Cardiac muscle cell (in vitro differentiated cells and primary cell): ENCODE measurements at regions not wholly inside any gene's neighbourhood (a gene's known extent, or its start where the extent isn't known, plus 50 kb on each side); places are given as distances from the start of the nearest gene placed in this dataset.

Experiments
- DNase-seq, 2 donors: peaks; one replicate each; pipeline versions ENCODE4 v3.0.0 to v3.0.0-alpha.2; 2010 to 2017; ENCODE audit warnings: low read depth in 1 of 2, low spot score in 1 of 2
- H3K27ac ChIP-seq: fragments of 200-600 bp; sonication (generic); 2 replicates; pipeline ENCODE4 v1.5.1; 2016
- H3K27me3 ChIP-seq: fragments of 200-600 bp; sonication (generic); 2 replicates; pipeline ENCODE4 v1.6.0; 2016; ENCODE audit warnings: control low read depth
- H3K36me3 ChIP-seq: fragments of 200-600 bp; sonication (generic); 2 replicates; pipeline ENCODE4 v1.5.1; 2016; ENCODE audit warnings: control low read depth
- H3K4me1 ChIP-seq: fragments of 200-600 bp; sonication (generic); 2 replicates; pipeline ENCODE4 v1.8.1; 2017; ENCODE audit warnings: low read depth, mild to moderate bottlenecking, mixed run types
- H3K4me3 ChIP-seq: fragments of 200-600 bp; sonication (generic); 2 replicates; pipeline ENCODE4 v1.5.1; 2016; ENCODE audit warnings: mild to moderate bottlenecking
- H3K9me3 ChIP-seq: fragments of 200-600 bp; sonication (generic); 2 replicates; pipeline ENCODE4 v1.5.1; 2017; ENCODE audit warnings: low read depth, mild to moderate bottlenecking, control low read depth
- TF ChIP-seq, protein P1 (sequence below): IDR thresholded peaks from 2 replicates; pipeline ENCODE4 v1.5.1; 2012; ENCODE audit warnings: low read depth, mild to moderate bottlenecking, low read length

DNA sequence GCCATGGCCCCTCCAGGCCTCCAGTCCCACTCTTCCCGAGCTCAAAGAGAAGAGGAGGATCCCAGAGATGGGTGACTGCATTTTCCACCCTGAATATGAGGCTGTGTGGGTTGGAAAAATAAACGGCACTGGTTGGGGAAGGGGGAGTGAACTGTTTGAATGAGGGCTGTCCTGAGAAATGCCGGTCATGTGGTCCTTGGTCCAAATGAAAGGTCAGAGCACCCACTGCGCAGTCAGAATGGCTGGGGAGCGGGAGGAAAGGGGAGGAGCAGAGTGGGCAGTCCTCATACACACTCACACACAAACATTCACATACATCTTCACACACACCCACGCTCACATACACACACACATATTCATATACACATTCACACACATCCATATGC lies 83.1 kb downstream of the MRPL14 start:
- Histone ChIP-seq H3K27me3 (no peaks in the 10 kb centered on the region), H3K4me1 (peaks cover 25% of the 10 kb centered on the region), H3K4me3 (no peak overlapping the region), H3K9me3 (no peaks in the 10 kb centered on the region), H3K27ac (peak overlapping the region; percentile 70), H3K36me3 (no peaks in the 10 kb centered on the region)
- TF ChIP-seq, protein P1, sequence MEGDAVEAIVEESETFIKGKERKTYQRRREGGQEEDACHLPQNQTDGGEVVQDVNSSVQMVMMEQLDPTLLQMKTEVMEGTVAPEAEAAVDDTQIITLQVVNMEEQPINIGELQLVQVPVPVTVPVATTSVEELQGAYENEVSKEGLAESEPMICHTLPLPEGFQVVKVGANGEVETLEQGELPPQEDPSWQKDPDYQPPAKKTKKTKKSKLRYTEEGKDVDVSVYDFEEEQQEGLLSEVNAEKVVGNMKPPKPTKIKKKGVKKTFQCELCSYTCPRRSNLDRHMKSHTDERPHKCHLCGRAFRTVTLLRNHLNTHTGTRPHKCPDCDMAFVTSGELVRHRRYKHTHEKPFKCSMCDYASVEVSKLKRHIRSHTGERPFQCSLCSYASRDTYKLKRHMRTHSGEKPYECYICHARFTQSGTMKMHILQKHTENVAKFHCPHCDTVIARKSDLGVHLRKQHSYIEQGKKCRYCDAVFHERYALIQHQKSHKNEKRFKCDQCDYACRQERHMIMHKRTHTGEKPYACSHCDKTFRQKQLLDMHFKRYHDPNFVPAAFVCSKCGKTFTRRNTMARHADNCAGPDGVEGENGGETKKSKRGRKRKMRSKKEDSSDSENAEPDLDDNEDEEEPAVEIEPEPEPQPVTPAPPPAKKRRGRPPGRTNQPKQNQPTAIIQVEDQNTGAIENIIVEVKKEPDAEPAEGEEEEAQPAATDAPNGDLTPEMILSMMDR: no peak
- no peak for DNase-seq

DNA sequence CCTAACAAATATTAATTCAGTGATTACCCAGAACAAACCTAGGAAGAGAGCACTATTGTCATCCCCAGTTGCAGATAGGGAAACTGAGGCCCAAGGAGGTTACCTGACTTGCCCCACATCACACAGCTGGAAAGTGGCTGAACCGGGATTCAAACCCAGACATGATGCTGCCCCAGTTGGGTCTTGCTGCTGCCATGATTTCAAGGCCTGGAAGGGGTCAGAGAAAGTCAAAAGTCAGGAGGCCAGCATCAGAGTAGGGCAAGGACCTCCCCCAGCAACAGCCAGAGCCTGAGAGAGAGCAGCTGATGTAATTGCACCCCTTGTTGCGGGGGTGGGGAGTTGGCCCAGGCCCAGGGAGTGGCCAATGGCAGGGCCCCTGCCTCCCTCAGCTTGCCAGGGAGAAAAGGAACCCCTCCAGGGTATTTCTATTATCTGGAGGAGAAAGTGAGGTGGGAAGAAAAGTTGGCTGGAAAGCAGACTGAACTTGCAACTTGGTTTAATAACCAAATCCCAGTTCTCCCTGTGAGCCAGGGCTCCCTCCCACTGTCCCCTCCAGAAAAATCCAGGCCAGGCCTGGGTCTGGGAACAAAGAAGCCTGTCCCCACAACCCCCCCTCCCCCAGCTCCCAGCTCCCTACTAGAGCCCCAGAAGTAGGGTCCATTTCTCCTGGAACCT lies 83.6 kb downstream of the MRPL14 start:
- no peaks in the 10 kb centered on the region for H3K27me3 ChIP-seq
- H3K9me3 ChIP-seq: no peaks in the 10 kb centered on the region
- TF ChIP-seq, protein P1: no peak
- H3K4me3 ChIP-seq: no peak overlapping the region
- H3K36me3 ChIP-seq: no peaks in the 10 kb centered on the region
- H3K27ac ChIP-seq: peak overlapping the region; percentile 70
- DNase-seq: peak in 1 of 2 donors; percentile 68
- peaks cover 25% of the 10 kb centered on the region for H3K4me1 ChIP-seq

DNA sequence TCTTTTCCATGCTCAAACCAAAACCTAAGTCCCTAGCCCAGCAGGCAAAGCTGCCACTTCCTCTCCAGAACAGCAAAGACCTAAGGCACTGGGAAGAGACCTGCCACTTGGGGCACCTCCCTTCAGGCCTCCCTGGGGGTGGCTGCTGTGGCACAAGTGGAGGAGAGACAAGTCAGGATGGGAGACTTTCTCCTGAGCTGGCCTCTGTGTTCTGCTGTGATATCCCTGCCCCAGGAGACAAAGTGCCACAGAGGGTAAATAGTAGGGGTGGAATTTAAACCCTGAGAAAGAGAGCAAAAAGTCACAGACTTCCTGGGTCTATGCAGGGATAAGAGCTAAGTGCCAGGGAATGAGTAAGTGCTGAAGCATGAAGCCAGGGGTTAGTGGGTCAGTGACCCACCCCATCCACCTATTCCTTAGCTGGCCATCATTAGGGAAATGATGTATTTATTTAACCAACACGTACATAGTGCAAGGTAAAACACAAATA lies 84.2 kb downstream of the MRPL14 start:
- no peak overlapping the region for H3K4me3 ChIP-seq
- TF ChIP-seq, protein P1: no peak

DNA sequence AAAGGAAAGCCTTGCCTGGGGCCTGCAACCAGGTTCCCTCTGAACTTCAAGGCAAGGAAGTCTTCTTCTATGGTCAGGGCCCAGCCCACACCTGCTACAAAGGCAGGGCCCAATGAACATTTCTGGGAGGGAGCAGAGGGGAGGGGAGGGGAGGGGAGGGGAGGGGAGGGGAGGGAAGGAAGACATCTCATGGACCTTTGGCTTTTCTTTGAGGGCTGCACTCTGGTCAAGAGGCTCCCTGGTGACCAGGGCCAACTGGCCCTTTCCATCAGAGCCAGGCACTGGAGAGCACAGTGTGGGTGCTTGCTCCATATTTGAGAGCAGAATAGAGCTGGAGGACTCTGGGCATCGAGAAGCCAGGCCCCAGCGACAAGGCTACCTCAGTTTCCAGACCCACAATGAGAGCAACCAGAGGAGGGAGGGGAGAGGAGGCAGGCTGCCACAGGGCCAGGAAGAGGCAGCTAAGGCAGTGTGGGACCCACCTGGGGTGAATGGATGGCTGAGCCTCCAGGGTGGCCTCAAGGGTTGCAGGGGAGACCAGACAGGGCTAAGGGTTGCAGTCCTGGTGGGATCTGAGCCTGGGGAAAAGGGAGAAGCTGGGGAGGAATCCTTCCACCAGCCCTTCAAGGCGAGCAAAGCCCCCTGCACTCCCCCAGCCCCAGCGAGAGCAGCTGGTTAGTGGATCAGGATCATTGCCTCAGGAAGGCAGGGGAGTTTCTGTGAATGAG lies 84.8 kb downstream of the MRPL14 start:
- H3K9me3 ChIP-seq: no peaks in the 10 kb centered on the region
- H3K27ac ChIP-seq: no peak overlapping the region
- TF ChIP-seq, protein P1: no peak
- DNase-seq: no peak
- H3K27me3 ChIP-seq: no peaks in the 10 kb centered on the region
- no peaks in the 10 kb centered on the region for H3K36me3 ChIP-seq
- no peak overlapping the region for H3K4me3 ChIP-seq
- peaks cover 25% of the 10 kb centered on the region for H3K4me1 ChIP-seq

More for the DNA sequence above, 84.2 kb downstream of the MRPL14 start:
- DNase-seq: no peak
- peaks cover 25% of the 10 kb centered on the region for H3K4me1 ChIP-seq
- no peaks in the 10 kb centered on the region for H3K27me3 ChIP-seq
- H3K9me3 ChIP-seq: no peaks in the 10 kb centered on the region
- H3K36me3 ChIP-seq: no peaks in the 10 kb centered on the region
- peak overlapping the region; percentile 70 for H3K27ac ChIP-seq

DNA sequence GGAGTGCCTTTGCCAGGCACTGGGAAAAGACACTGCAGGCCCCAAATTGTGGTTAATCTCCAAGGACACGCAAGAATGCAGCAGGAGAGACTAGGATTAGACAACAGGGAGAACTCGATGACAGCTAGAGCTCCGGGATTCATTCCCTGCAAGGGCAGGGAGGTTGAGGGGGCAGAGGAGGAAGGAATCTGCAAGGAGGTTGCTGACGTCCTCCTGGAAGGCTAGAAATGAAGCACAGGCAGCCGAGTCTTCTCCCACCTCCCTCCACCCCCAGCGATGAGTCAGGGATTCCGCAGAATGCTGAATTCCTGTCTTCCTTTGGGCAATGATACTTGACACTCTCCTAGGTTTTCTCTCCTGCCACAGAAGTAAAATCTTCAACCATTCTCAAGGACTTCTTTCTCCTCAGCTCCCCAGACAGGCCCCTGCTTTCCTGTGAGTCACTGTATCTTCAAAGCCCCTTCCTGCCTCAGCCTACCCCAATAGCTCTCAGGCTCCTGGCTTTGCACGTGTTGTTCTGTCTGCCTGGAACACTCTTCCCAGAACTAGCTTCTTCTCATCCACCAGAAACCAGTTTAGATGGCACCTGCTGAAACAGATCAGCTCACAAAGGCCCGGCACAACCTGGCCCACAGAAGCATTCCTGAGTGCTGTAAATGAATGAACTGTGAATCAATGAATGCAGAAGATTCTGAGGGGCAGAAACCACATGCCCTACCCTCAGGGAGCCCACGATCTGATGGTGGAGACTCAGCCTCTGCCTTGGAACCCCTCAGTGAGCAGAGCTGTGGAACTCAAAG lies 85.6 kb downstream of the MRPL14 start:
- Histone ChIP-seq H3K27me3 (no peaks in the 10 kb centered on the region), H3K27ac (peak overlapping the region; percentile 39), H3K9me3 (no peaks in the 10 kb centered on the region), H3K4me1 (peaks cover 25% of the 10 kb centered on the region), H3K36me3 (no peaks in the 10 kb centered on the region), H3K4me3 (no peak overlapping the region)
- peak in 1 of 2 donors; percentile 96 for DNase-seq
- TF ChIP-seq, protein P1: no peak
